ENCODE measurements at regions not wholly inside any gene's neighbourhood (a gene's known extent, or its start where the extent isn't known, plus 50 kb on each side); places are given as distances from the start of the nearest gene placed in this dataset.

GRCh38 chr11:131297441-131297840, 73.0 kb upstream of the NTM start (continued):
- TF ChIP-seq, protein P1, sequence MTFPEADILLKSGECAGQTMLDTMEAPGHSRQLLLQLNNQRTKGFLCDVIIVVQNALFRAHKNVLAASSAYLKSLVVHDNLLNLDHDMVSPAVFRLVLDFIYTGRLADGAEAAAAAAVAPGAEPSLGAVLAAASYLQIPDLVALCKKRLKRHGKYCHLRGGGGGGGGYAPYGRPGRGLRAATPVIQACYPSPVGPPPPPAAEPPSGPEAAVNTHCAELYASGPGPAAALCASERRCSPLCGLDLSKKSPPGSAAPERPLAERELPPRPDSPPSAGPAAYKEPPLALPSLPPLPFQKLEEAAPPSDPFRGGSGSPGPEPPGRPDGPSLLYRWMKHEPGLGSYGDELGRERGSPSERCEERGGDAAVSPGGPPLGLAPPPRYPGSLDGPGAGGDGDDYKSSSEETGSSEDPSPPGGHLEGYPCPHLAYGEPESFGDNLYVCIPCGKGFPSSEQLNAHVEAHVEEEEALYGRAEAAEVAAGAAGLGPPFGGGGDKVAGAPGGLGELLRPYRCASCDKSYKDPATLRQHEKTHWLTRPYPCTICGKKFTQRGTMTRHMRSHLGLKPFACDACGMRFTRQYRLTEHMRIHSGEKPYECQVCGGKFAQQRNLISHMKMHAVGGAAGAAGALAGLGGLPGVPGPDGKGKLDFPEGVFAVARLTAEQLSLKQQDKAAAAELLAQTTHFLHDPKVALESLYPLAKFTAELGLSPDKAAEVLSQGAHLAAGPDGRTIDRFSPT (tag by site-specific recombination; IDR thresholded peaks at IDR 0.05): no peak
- no peak for TF ChIP-seq MYNN (tag by site-specific recombination; IDR thresholded peaks at IDR 0.05; ENCODE audit: borderline replicate concordance)

GRCh38 chr11:131299598-131300438, 70.6 kb upstream of the NTM start:
- no peak overlapping the region for H3K27ac ChIP-seq (ENCODE audit: extremely low read depth, low read depth, low read length)
- H3K4me1 ChIP-seq (ENCODE audit: control insufficient read depth, insufficient read depth, low read length): no peaks in the 10 kb centered on the region
- ChIA-PET CTCF (interaction anchor here (0.7 kb wide), 1 partner anchor 86 kb away, joined by 3 read pairs; no protein-coding TSS in a partner anchor), POLR2A (no interaction called here)
- H3K36me3 ChIP-seq (ENCODE audit: control insufficient read depth in 2 of 2, insufficient read depth in 1 of 2, low read length in 2 of 2): no peaks in the 10 kb centered on the region
- TF ChIP-seq, protein P2, sequence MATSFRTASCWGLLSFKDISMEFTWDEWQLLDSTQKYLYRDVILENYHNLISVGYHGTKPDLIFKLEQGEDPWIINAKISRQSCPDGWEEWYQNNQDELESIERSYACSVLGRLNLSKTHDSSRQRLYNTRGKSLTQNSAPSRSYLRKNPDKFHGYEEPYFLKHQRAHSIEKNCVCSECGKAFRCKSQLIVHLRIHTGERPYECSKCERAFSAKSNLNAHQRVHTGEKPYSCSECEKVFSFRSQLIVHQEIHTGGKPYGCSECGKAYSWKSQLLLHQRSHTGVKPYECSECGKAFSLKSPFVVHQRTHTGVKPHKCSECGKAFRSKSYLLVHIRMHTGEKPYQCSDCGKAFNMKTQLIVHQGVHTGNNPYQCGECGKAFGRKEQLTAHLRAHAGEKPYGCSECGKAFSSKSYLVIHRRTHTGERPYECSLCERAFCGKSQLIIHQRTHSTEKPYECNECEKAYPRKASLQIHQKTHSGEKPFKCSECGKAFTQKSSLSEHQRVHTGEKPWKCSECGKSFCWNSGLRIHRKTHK (tag by site-specific recombination; IDR thresholded peaks at IDR 0.05): no peak
- TF ChIP-seq ZNF416 (tag by site-specific recombination; IDR thresholded peaks at IDR 0.05): no peak
- TF ChIP-seq ZFHX2 (tag by site-specific recombination; conservative IDR thresholded peaks at IDR 0.05): no peak
- TF ChIP-seq ZNF544 (tag by site-specific recombination; IDR thresholded peaks at IDR 0.05): no peak
- no peak for TF ChIP-seq SP3 (tag by site-specific recombination; IDR thresholded peaks at IDR 0.05)
- no peak overlapping the region for H3K4me3 ChIP-seq (ENCODE audit: low read depth, low read length)
- H3K9me3 ChIP-seq (ENCODE audit: control insufficient read depth, insufficient read depth, low read depth, low read length): no peaks in the 10 kb centered on the region

- H3K4me1 ChIP-seq (ENCODE audit: control insufficient read depth, insufficient read depth, low read length): no peaks in the 10 kb centered on the region
- no peak overlapping the region for H3K27ac ChIP-seq (ENCODE audit: extremely low read depth, low read depth, low read length)
- ChIA-PET POLR2A (no interaction called here), CTCF (no interaction called here)
- no peaks in the 10 kb centered on the region for H3K36me3 ChIP-seq (ENCODE audit: control insufficient read depth in 2 of 2, insufficient read depth in 1 of 2, low read length in 2 of 2)
- H3K4me3 ChIP-seq (ENCODE audit: low read depth, low read length): no peak overlapping the region
- no peaks in the 10 kb centered on the region for H3K9me3 ChIP-seq (ENCODE audit: control insufficient read depth, insufficient read depth, low read depth, low read length)
- TF ChIP-seq ZBTB8A (tag by site-specific recombination; IDR thresholded peaks at IDR 0.05) (no peak), ZNF549 (tag by site-specific recombination; IDR thresholded peaks at IDR 0.05) (no peak), ZNF19 (tag by site-specific recombination; IDR thresholded peaks at IDR 0.05; ENCODE audit: low read depth) (no peak)
Observed at GRCh38 chr11:131300439-131300717, 70.0 kb upstream of the NTM start.

DNA sequence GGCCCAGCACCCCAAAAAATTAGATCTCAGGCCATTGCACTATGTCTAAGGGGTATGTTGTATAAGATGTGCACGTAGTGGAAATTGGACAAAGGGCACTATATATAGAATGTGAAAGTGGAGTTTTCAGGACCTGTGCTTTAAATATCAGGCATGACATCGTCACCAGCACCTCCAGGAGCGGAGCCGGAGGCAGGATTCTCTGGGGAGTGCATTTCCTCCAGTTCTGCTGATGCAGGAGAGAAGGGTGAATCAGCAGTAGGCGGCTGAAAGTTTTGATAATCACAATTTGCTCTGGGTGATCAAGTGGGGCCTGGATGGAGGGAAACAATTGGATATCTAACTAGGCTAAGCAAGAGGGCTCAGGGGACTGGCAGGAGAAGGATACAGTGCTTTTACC, 69.1 kb upstream of the NTM start:
- Histone ChIP-seq H3K9me3 (ENCODE audit: control insufficient read depth, insufficient read depth, low read depth, low read length) (no peaks in the 10 kb centered on the region), H3K27ac (ENCODE audit: extremely low read depth, low read depth, low read length) (no peak overlapping the region), H3K4me3 (ENCODE audit: low read depth, low read length) (no peak overlapping the region), H3K36me3 (ENCODE audit: control insufficient read depth in 2 of 2, insufficient read depth in 1 of 2, low read length in 2 of 2) (no peaks in the 10 kb centered on the region), H3K4me1 (ENCODE audit: control insufficient read depth, insufficient read depth, low read length) (no peaks in the 10 kb centered on the region)
- ChIA-PET CTCF (no interaction called here), POLR2A (no interaction called here)
- no peak for TF ChIP-seq ZNF621 (tag by site-specific recombination; IDR thresholded peaks at IDR 0.05)
- TF ChIP-seq ZNF10 (tag by site-specific recombination; IDR thresholded peaks at IDR 0.05): no peak
- TF ChIP-seq, protein P3, sequence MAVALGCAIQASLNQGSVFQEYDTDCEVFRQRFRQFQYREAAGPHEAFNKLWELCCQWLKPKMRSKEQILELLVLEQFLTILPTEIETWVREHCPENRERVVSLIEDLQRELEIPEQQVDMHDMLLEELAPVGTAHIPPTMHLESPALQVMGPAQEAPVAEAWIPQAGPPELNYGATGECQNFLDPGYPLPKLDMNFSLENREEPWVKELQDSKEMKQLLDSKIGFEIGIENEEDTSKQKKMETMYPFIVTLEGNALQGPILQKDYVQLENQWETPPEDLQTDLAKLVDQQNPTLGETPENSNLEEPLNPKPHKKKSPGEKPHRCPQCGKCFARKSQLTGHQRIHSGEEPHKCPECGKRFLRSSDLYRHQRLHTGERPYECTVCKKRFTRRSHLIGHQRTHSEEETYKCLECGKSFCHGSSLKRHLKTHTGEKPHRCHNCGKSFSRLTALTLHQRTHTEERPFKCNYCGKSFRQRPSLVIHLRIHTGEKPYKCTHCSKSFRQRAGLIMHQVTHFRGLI (tag by site-specific recombination; IDR thresholded peaks at IDR 0.05): no peak
- no peak for TF ChIP-seq ZNF843 (tag by site-specific recombination; IDR thresholded peaks at IDR 0.05)
- TF ChIP-seq ZNF155 (tag by site-specific recombination; IDR thresholded peaks at IDR 0.05): no peak
- no peak for TF ChIP-seq ZNF585B (tag by site-specific recombination; IDR thresholded peaks at IDR 0.05)
- no peak for TF ChIP-seq ZNF341 (tag by site-specific recombination; IDR thresholded peaks at IDR 0.05; ENCODE audit: low read depth)
- TF ChIP-seq EGR2 (tag by site-specific recombination; IDR thresholded peaks at IDR 0.05; ENCODE audit: low read depth): no peak
- TF ChIP-seq BCL11A (tag by site-specific recombination; IDR thresholded peaks at IDR 0.05; ENCODE audit: low read depth): no peak
- TF ChIP-seq ZNF677 (tag by site-specific recombination; IDR thresholded peaks at IDR 0.05): no peak
- no peak for TF ChIP-seq ZNF311 (tag by site-specific recombination; IDR thresholded peaks at IDR 0.05; ENCODE audit: borderline replicate concordance)
- no peak for TF ChIP-seq ZBTB6 (tag by site-specific recombination; IDR thresholded peaks at IDR 0.05)
- no peak for TF ChIP-seq ZFHX2 (tag by site-specific recombination; conservative IDR thresholded peaks at IDR 0.05)

All from HEK293 (cell line).